Mesenchymal stem cell (in vitro differentiated cells and primary cell): ENCODE measurements at regions not wholly inside any gene's neighbourhood (a gene's known extent, or its start where the extent isn't known, plus 50 kb on each side); places are given as distances from the start of the nearest gene placed in this dataset.

ENCODE experiments used
- DNase-seq: peaks from one replicate; pipeline ENCODE4 v3.0.0-alpha.2; 2013
- H2AFZ ChIP-seq: one replicate; pipeline ENCODE4 v1.6.1; 2013; ENCODE audit warnings: low read depth, mild to moderate bottlenecking, control low read depth, inconsistent platforms, low read length, moderate library complexity
- H2AK5ac ChIP-seq: 2 replicates; pipeline ENCODE4 v1.6.1; 2013; ENCODE audit warnings: low read length, moderate library complexity, mild to moderate bottlenecking, inconsistent platforms; ENCODE audit not compliant: severe bottlenecking
- H2BK120ac ChIP-seq: one replicate; pipeline ENCODE4 v1.6.1; 2013; ENCODE audit warnings: low read depth, mild to moderate bottlenecking, inconsistent platforms, low read length, moderate library complexity
- H2BK12ac ChIP-seq, 2 experiments: one replicate each; pipeline ENCODE4 v1.6.1; 2013; ENCODE audit warnings: inconsistent platforms in 2 of 2, low read length in 2 of 2, mild to moderate bottlenecking in 2 of 2, moderate library complexity in 2 of 2, control low read depth in 1 of 2
- H2BK15ac ChIP-seq: one replicate; pipeline ENCODE4 v1.6.1; 2013; ENCODE audit warnings: mild to moderate bottlenecking, low read depth, inconsistent platforms; ENCODE audit not compliant: poor library complexity, severe bottlenecking
- H2BK5ac ChIP-seq: 2 replicates; pipeline ENCODE4 v1.6.1; 2013; ENCODE audit warnings: low read depth, mild to moderate bottlenecking, low read length, control low read depth, inconsistent platforms; ENCODE audit not compliant: poor library complexity, severe bottlenecking
- H3K14ac ChIP-seq, 2 experiments: one replicate each; pipeline ENCODE4 v1.6.1; 2013; ENCODE audit warnings: inconsistent platforms in 2 of 2, low read length in 2 of 2, control low read depth in 1 of 2, mild to moderate bottlenecking in 1 of 2, moderate library complexity in 1 of 2
- H3K18ac ChIP-seq, 2 experiments: one replicate each; pipeline ENCODE4 v1.6.1; 2013; ENCODE audit warnings: inconsistent platforms in 2 of 2, low read length in 2 of 2, control low read depth in 1 of 2, low read depth in 1 of 2, mild to moderate bottlenecking in 1 of 2
- H3K23ac ChIP-seq, 2 experiments: one replicate each; pipeline ENCODE4 v1.6.1; 2013; ENCODE audit warnings: inconsistent platforms in 2 of 2, low read length in 2 of 2, mild to moderate bottlenecking in 2 of 2, moderate library complexity in 2 of 2, control low read depth in 1 of 2
- H3K27ac ChIP-seq: 2 replicates; pipeline ENCODE4 v1.5.1; 2013; ENCODE audit warnings: mild to moderate bottlenecking, moderate library complexity, low read length, control low read depth, inconsistent platforms; ENCODE audit not compliant: poor library complexity, severe bottlenecking
- H3K27me3 ChIP-seq, 2 experiments: 2 replicates each; pipeline versions ENCODE4 v1.6.1 to v1.7.0; 2013; ENCODE audit warnings: low read length in 2 of 2, mild to moderate bottlenecking in 2 of 2, moderate library complexity in 2 of 2, control low read depth in 1 of 2, inconsistent platforms in 1 of 2; ENCODE audit not compliant: control insufficient read depth in 1 of 2, insufficient read depth in 1 of 2
- H3K36me3 ChIP-seq, 2 experiments: 2 replicates each; pipeline versions ENCODE4 v1.6.1 to v1.7.0; 2013; ENCODE audit warnings: low read length in 2 of 2, control low read depth in 1 of 2, inconsistent platforms in 1 of 2, low read depth in 1 of 2, mild to moderate bottlenecking in 1 of 2; ENCODE audit not compliant: insufficient read depth in 2 of 2, control insufficient read depth in 1 of 2
- H3K4ac ChIP-seq, 2 experiments: one replicate each; pipeline ENCODE4 v1.6.1; 2013; ENCODE audit warnings: inconsistent platforms in 2 of 2, low read length in 2 of 2, mild to moderate bottlenecking in 2 of 2, moderate library complexity in 2 of 2, control low read depth in 1 of 2, low read depth in 1 of 2
- H3K4me1 ChIP-seq: 2 replicates; pipeline ENCODE4 v1.6.1; 2013; ENCODE audit warnings: low read depth, low read length, control low read depth; ENCODE audit not compliant: control insufficient read depth, insufficient read depth
- H3K4me2 ChIP-seq: 2 replicates; pipeline ENCODE4 v1.6.1; 2013; ENCODE audit warnings: low read length, mild to moderate bottlenecking, inconsistent platforms; ENCODE audit not compliant: poor library complexity, severe bottlenecking
- H3K4me3 ChIP-seq, 2 experiments: 2 replicates each; pipeline versions ENCODE4 v1.5.1 to v1.7.0; 2013; ENCODE audit warnings: low read length in 2 of 2, mild to moderate bottlenecking in 2 of 2, control low read depth in 1 of 2, low read depth in 1 of 2; ENCODE audit not compliant: insufficient read depth in 1 of 2
- H3K79me1 ChIP-seq: replicated peaks from 2 replicates; pipeline ENCODE4 v1.6.1; 2013; ENCODE audit warnings: mild to moderate bottlenecking, control low read depth, low read length, inconsistent platforms; ENCODE audit not compliant: poor library complexity, severe bottlenecking
- H3K9ac ChIP-seq: 2 replicates; pipeline ENCODE4 v1.7.0; 2013; ENCODE audit warnings: mild to moderate bottlenecking, low read length, moderate library complexity
- H3K9me3 ChIP-seq: 2 replicates; pipeline ENCODE4 v1.7.0; 2013; ENCODE audit warnings: mild to moderate bottlenecking, low read length; ENCODE audit not compliant: control insufficient read depth
- H4K8ac ChIP-seq: one replicate; pipeline ENCODE4 v1.6.1; 2013; ENCODE audit warnings: inconsistent platforms, mild to moderate bottlenecking, low read length, moderate library complexity
- H4K91ac ChIP-seq: one replicate; pipeline ENCODE4 v1.6.1; 2013; ENCODE audit warnings: mild to moderate bottlenecking, low read length, inconsistent platforms
- WGBS: methylation state at CpG from one replicate; pipeline ENCODE4 v1.1.7; 2013; ENCODE audit warnings: mixed read lengths; 5-methylcytosine and 5-hydroxymethylcytosine counted together

- Histone ChIP-seq H2BK12ac (no peak overlapping the region), H3K14ac (no peak overlapping the region), H3K9me3 (peaks cover 3% of the 10 kb centered on the region), H3K9ac (no peak overlapping the region), H3K27ac (no peak overlapping the region), H2AFZ (no peak overlapping the region), H2AK5ac (no peak overlapping the region), H3K36me3 (no peaks in the 10 kb centered on the region), H3K23ac (no peak overlapping the region), H2BK120ac (no peak overlapping the region), H3K4ac (no peak overlapping the region), H3K4me3 (no peak overlapping the region), H4K8ac (no peak overlapping the region), H3K79me1 (no peaks in the 10 kb centered on the region), H2BK5ac (no peak overlapping the region), H3K4me1 (no peaks in the 10 kb centered on the region), H4K91ac (no peak overlapping the region), H2BK15ac (no peak overlapping the region), H3K27me3 (no peaks in the 10 kb centered on the region), H3K4me2 (no peak overlapping the region), H3K18ac (no peak overlapping the region)
- DNase-seq, result no peak
- WGBS, result 75% methylated on average over 4 of the region's 6 CpGs
Observed at GRCh38 chr7:153859239-153859638, 193.0 kb upstream of the DPP6 start.

GRCh38 chr7:153886506-153887441 lies 165.4 kb upstream of the DPP6 start:
- no peak overlapping the region for H3K27ac ChIP-seq
- H3K14ac ChIP-seq, result no peak overlapping the region
- no peaks in the 10 kb centered on the region for H3K79me1 ChIP-seq
- H3K4me1 ChIP-seq, result no peaks in the 10 kb centered on the region
- peaks cover 3% of the 10 kb centered on the region for H3K9me3 ChIP-seq
- peaks cover 0 to 21% of the 10 kb centered on the region in 2 experiments for H3K27me3 ChIP-seq
- H4K8ac ChIP-seq, result no peak overlapping the region
- DNase-seq, result no peak
- H4K91ac ChIP-seq, result no peak overlapping the region
- H3K18ac ChIP-seq, result no peak overlapping the region
- H2BK5ac ChIP-seq, result no peak overlapping the region
- no peak overlapping the region for H3K4me2 ChIP-seq
- no peak overlapping the region for H2AK5ac ChIP-seq
- peaks cover 0 to 4% of the 10 kb centered on the region in 2 experiments for H3K36me3 ChIP-seq
- H2BK12ac ChIP-seq, result no peak overlapping the region
- H3K4me3 ChIP-seq, result no peak overlapping the region
- no peak overlapping the region for H2BK120ac ChIP-seq
- H3K4ac ChIP-seq, result no peak overlapping the region
- no peak overlapping the region for H2AFZ ChIP-seq
- no peak overlapping the region for H2BK15ac ChIP-seq
- no peak overlapping the region for H3K23ac ChIP-seq
- WGBS, result 6% methylated on average over 80 of the region's 98 CpGs
- no peak overlapping the region for H3K9ac ChIP-seq

DNA sequence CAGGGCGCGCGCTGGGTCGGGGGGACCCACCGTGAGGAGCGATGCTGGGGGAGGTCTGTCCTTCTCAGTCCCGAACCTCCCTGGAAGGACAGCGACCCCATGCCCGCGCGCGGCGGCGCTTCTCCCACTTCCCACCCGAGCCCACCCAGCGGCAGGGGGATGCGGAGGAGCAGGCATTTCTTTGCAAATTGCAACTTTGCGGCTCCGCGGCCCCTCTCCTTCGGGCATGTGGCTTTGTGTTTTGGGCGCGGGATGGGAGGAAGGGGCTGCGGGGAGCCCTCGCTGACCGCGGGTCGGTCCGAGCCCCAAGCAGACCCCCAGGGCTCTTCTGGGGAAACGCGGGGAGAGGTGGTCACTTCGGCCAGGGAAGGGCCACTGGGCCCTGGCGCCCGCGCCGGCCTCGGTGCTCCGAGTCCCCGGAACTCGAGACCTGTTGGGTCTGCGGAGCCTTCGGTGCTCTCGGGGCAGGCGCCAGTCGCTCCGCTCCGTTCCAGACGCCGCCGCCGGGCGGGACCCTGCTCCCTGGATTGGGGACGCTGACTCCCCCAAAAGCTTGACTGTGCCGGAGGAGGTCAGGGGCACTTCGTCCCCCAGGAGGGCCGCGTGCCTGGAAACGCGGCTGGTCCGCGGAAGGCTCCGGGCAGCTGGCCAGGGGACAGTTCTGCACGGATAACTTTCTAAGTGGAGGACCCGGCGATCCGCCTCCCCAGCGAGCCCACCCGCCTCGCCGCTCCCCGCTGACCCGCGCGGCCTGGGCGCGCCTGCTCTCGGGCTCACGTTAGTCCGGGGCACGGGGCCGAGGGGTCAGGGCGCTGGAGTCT lies 164.2 kb upstream of the DPP6 start:
- H2BK15ac ChIP-seq, result no peak overlapping the region
- H2BK12ac ChIP-seq, result no peak overlapping the region
- H3K27ac ChIP-seq, result no peak overlapping the region
- no peak overlapping the region for H3K4me2 ChIP-seq
- no peak overlapping the region for H3K14ac ChIP-seq
- H2AFZ ChIP-seq, result no peak overlapping the region
- H3K4me1 ChIP-seq, result no peaks in the 10 kb centered on the region
- H3K27me3 ChIP-seq, result peaks cover 0 to 21% of the 10 kb centered on the region in 2 experiments
- no peak overlapping the region for H4K91ac ChIP-seq
- no peak overlapping the region for H3K4ac ChIP-seq
- peaks cover 6% of the 10 kb centered on the region for H3K9me3 ChIP-seq
- H2BK120ac ChIP-seq, result no peak overlapping the region
- no peak overlapping the region for H3K9ac ChIP-seq
- peaks cover 0 to 4% of the 10 kb centered on the region in 2 experiments for H3K36me3 ChIP-seq
- no peak overlapping the region for H3K18ac ChIP-seq
- H4K8ac ChIP-seq, result no peak overlapping the region
- H2AK5ac ChIP-seq, result no peak overlapping the region
- H3K79me1 ChIP-seq, result no peaks in the 10 kb centered on the region
- no peak for DNase-seq
- no peak overlapping the region for H3K4me3 ChIP-seq
- H2BK5ac ChIP-seq, result no peak overlapping the region
- H3K23ac ChIP-seq, result no peak overlapping the region
- 24% methylated on average over 72 of the region's 82 CpGs for WGBS

DNA sequence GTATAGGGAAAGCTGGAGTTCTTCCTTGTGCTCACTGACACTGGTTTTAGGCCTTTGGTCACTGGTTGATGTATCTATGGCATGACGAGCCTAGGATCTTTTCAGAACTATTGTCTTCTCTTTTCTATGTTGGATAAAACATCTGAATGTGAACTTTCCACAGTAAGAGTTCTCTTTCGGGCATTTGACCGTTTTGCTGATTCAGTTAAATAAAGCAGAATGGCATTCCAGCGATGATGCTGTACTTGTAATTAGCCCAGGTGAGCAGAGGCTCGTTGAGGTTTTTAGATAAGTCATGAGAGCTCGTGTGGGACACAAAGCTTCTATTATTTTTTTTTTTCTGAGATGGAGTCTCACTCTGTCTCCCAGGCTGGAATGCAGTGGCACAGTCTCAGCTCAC lies 160.2 kb upstream of the DPP6 start:
- H3K9me3 ChIP-seq, result peaks cover 6% of the 10 kb centered on the region
- no peak for DNase-seq
- H3K4me2 ChIP-seq, result no peak overlapping the region
- no peaks in the 10 kb centered on the region for H3K4me1 ChIP-seq
- H2BK15ac ChIP-seq, result no peak overlapping the region
- H2AK5ac ChIP-seq, result no peak overlapping the region
- no peak overlapping the region for H2BK5ac ChIP-seq
- H3K4me3 ChIP-seq, result no peak overlapping the region
- H2AFZ ChIP-seq, result no peak overlapping the region
- no peak overlapping the region for H2BK120ac ChIP-seq
- H4K91ac ChIP-seq, result no peak overlapping the region
- no peak overlapping the region for H3K18ac ChIP-seq
- no peak overlapping the region for H3K27ac ChIP-seq
- H3K14ac ChIP-seq, result no peak overlapping the region
- H3K23ac ChIP-seq, result no peak overlapping the region
- WGBS, result 66% methylated on average over 6 of the region's 6 CpGs
- H3K9ac ChIP-seq, result no peak overlapping the region
- H2BK12ac ChIP-seq, result no peak overlapping the region
- H3K79me1 ChIP-seq, result no peaks in the 10 kb centered on the region
- H3K27me3 ChIP-seq, result peaks cover 0 to 14% of the 10 kb centered on the region in 2 experiments
- peaks cover 0 to 4% of the 10 kb centered on the region in 2 experiments for H3K36me3 ChIP-seq
- H3K4ac ChIP-seq, result no peak overlapping the region
- no peak overlapping the region for H4K8ac ChIP-seq
